GM12865 (cell line): ENCODE measurements at regions not wholly inside any gene's neighbourhood (a gene's known extent, or its start where the extent isn't known, plus 50 kb on each side); places are given as distances from the start of the nearest gene placed in this dataset.

Experiments
- DNase-seq: peaks from one replicate; pipeline ENCODE4 v3.0.0; 2010; ENCODE audit warnings: low read depth
- H3K4me3 ChIP-seq: 2 replicates; pipeline ENCODE4 v1.5.1; 2011; ENCODE audit warnings: mild to moderate bottlenecking, low read depth, low read length, control low read depth
- TF ChIP-seq, protein P1 (sequence below): IDR thresholded peaks from 2 replicates; pipeline ENCODE4 v1.5.1; 2011; ENCODE audit warnings: low read length, control low read depth, low read depth, inconsistent platforms; ENCODE audit not compliant: insufficient read depth; ENCODE audit errors: missing control alignments

DNA sequence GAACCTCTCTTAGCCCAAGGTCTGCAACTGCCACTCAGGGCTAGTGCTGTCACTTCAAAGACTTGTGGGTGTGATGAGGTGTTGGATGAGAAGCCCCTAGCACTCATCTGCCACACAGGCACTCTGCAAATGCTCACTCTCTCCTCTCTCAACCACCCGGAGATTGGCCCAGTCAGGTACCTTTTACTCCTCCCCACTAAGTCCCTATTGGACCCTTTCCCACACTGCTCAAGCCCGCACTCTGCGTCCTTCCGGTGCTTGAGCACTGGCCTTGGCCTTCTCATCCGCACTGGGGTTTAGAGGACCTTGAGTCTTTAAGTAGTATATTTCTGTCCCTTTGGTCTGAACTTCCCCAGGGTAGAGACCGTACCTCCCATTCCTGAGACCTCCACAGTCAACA is 308.0 kb downstream of the NXPE2 start:
- no peak overlapping the region for H3K4me3 ChIP-seq
- no peak for DNase-seq
- TF ChIP-seq, protein P1, sequence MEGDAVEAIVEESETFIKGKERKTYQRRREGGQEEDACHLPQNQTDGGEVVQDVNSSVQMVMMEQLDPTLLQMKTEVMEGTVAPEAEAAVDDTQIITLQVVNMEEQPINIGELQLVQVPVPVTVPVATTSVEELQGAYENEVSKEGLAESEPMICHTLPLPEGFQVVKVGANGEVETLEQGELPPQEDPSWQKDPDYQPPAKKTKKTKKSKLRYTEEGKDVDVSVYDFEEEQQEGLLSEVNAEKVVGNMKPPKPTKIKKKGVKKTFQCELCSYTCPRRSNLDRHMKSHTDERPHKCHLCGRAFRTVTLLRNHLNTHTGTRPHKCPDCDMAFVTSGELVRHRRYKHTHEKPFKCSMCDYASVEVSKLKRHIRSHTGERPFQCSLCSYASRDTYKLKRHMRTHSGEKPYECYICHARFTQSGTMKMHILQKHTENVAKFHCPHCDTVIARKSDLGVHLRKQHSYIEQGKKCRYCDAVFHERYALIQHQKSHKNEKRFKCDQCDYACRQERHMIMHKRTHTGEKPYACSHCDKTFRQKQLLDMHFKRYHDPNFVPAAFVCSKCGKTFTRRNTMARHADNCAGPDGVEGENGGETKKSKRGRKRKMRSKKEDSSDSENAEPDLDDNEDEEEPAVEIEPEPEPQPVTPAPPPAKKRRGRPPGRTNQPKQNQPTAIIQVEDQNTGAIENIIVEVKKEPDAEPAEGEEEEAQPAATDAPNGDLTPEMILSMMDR, result no peak

DNA sequence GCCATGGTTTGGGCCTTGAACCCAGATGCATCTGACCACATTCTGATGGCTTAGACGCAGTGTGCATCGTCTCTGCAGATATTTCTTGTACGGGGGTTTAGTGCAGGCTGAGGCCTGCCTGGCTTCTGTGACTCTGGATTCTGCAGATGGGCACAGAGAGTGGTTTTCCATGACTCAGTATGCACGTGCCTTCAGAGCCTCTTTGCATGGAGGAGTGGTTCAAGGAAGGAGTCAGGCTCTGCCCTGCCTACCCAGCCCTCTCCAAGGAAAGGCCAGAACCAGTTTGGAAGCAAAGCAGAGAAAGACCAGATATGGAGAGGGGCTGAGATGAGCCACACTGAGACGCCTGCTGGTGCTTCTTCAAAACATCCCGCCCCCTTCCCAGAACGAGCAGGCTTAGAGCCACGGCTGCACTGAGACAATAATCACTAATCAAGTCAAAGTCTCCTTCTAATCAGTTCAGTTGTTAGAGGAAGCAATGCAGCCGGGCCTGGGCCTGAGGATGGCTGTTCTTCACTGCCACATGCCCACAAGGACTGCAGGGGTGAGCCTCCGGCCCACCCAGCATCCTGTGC is 308.9 kb downstream of the NXPE2 start:
- TF ChIP-seq, protein P1, result no peak
- DNase-seq, result no peak
- H3K4me3 ChIP-seq, result no peak overlapping the region

DNA sequence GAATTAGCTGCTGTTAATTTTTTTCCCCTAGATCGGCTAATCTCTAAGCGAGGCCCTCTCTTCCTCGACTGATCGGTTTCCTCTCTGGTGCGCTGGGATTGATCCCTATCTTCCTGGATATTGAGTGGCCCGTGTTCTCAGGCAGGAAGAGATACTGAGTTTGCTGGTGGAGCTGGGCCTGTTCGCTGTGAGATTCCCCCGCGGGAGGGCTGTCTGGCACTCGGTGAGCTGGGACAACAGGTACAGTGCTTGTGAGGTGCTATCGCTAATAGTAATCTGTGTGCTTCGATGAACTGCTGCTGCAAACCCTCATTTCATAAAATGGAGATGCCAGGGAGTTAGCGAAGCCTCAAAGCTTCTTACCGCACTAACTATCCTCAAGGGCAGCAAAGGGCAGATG is 310.3 kb downstream of the NXPE2 start:
- H3K4me3 ChIP-seq, result no peak overlapping the region
- DNase-seq, result no peak
- TF ChIP-seq, protein P1, result no peak

DNA sequence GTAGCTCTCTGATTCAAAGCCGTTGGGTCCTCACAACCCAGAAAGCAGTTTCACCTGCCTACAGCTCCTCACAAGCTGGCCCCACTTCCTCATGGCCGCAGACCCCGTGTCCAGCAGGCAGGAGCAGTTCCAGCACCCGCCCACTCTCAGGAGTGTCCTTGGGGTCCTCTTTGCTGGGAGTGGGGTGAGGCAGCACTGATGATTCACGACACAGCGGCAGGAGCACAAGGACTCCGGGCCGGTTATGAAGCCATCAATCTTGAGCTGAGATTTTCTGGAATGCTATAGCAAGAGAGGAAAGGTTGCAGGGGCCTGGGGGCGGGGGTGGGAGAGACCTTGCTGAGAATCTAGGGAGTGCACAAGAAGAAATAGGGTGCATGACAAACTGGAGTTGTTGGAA is 311.2 kb downstream of the NXPE2 start:
- no peak for DNase-seq
- H3K4me3 ChIP-seq, result no peak overlapping the region
- TF ChIP-seq, protein P1, result no peak

DNA sequence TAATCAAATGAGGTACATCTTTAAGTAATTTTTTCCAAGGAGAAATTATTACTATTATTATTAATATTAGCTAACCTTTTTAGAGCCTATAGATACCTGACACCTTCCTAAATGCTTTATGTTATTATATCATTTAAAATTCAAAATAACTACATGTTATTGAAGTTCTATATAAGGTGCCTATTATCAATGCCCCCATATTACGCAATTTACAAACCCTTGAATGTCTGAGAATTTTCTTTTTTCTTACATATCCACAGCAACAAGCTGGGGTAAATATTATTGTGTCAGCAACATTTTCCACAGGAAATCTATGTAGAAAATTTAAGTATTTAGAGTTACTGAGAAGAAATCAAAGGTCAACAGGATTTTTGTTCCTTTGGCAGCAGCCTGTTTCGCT is 327.3 kb downstream of the NXPE2 start:
- DNase-seq, result no peak
- H3K4me3 ChIP-seq, result no peak overlapping the region
- TF ChIP-seq, protein P1, result no peak

DNA sequence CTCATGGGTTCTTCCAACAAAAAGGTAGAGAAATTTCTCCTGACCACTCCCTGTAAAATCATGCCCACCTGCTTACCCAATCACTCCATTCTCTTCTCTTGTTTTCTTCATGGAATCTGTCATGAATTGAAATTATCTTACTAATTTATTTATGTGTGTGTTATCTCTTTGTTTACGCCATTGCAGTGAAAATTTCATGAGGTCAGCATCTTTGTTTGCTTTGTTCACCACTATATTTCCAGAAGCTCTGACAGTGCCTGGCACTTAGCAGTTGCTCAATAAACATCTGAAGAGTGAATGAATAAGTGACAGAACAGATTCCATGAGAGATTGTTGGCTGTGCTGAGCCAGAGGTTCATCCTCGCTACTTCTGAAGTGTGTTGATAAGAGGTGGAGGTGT is 329.5 kb downstream of the NXPE2 start:
- H3K4me3 ChIP-seq, result no peak overlapping the region
- no peak for DNase-seq
- TF ChIP-seq, protein P1, result no peak

DNA sequence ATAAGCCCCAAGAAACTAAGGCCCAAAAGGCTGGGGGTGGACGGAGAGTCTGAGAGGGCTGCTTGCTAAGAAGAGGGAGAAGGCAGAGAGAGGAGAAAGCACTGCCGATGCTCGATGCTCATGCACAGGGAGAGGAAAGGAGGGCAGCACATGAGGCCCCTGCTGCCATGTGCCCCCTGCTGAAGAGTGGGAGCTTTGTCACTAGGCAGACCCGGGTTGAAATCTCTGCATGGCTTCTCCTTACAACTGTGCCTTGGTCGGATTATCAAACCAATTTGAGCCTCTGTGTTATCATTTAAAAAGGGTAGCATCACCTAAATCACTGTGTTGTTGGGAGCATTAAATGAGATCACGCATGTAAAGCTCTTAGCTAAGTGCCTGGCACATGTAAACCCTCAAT is 330.5 kb downstream of the NXPE2 start:
- TF ChIP-seq, protein P1, result no peak
- no peak overlapping the region for H3K4me3 ChIP-seq
- DNase-seq, result no peak
